ENCODE measurements at regions not wholly inside any gene's neighbourhood (a gene's known extent, or its start where the extent isn't known, plus 50 kb on each side); places are given as distances from the start of the nearest gene placed in this dataset.

DNA sequence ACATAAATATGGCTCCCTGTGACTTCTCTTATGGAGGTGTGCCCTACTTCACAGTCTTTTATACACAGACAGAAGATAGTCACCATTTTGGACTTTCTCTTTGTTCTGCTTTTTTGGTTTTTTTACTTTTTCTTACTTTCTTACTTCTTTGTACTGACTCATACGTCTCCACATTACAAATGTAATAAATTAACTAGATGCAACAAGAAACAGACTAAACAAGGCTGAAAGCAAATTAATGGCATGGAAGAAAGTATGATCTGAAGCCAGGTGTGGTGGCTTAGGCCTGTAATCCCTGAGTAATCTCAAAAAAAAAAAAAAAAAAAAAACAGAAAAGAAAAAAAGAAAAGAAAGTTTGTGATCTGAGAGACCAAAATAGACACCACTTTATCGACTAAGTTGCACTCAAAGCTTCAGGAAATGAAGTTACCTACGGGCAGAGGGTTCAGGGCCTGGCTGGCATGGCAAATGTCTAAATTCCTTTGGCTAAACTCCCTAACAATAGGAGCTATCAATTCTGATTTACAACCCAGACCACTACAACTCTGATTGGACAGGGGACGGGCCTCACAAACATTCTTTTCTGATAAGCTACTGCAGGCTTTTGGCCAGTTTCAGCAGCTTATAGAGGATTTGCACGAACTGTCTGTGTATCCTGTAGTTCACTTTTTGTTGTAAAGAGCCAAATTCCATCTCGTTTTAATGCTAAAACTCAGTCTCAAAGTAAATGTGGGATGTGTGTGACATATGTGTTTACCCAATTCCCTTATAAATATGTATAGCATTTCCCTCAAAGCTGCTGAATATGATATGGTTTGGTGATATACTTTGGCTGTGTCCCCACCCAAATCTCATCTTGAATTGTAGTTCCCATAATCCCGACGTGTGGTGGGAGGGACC, 129.1 kb downstream of the SEPTIN14 start:
- TF ChIP-seq, protein P1, sequence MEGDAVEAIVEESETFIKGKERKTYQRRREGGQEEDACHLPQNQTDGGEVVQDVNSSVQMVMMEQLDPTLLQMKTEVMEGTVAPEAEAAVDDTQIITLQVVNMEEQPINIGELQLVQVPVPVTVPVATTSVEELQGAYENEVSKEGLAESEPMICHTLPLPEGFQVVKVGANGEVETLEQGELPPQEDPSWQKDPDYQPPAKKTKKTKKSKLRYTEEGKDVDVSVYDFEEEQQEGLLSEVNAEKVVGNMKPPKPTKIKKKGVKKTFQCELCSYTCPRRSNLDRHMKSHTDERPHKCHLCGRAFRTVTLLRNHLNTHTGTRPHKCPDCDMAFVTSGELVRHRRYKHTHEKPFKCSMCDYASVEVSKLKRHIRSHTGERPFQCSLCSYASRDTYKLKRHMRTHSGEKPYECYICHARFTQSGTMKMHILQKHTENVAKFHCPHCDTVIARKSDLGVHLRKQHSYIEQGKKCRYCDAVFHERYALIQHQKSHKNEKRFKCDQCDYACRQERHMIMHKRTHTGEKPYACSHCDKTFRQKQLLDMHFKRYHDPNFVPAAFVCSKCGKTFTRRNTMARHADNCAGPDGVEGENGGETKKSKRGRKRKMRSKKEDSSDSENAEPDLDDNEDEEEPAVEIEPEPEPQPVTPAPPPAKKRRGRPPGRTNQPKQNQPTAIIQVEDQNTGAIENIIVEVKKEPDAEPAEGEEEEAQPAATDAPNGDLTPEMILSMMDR (IDR thresholded peaks at IDR 0.05; ENCODE audit: insufficient read depth, low read length, poor library complexity, severe bottlenecking): no peak
- TF ChIP-seq EZH2phosphoT487 (conservative IDR thresholded peaks at IDR 0.05; ENCODE audit: low read length): no peak

Data from SU-DHL-6 (cell line).